A549 (cell line): ENCODE measurements at regions not wholly inside any gene's neighbourhood (a gene's known extent, or its start where the extent isn't known, plus 50 kb on each side); places are given as distances from the start of the nearest gene placed in this dataset.

Source experiments
- ATAC-seq, 2 experiments: fragments of 200-7000 bp in 1 of 2; fragments of >200 bp in 1 of 2; cut with Nextera tagmentation in 1 of 2; cut with Tn5 transposase in 1 of 2; 3 replicates each; pipeline versions ENCODE4 v1.8.0 to v1.9.1; 2018 to 2020; ENCODE audit warnings: mild to moderate bottlenecking in 1 of 2, moderate library complexity in 1 of 2
- CTCF ChIA-PET: fragments of 300-600 bp; sonication (Branson Sonifier 250); formaldehyde crosslinking; extraction: SDS; loops from one replicate; lab custom pipeline; 2021; ENCODE audit warnings: antibody characterized with exemption, inconsistent platforms; lab: Yijun Ruan, JAX
- POLR2A ChIA-PET: fragments of 350-600 bp; formaldehyde crosslinking; extraction: SDS; loops from one replicate; lab custom pipeline; 2021; ENCODE audit warnings: antibody characterized with exemption, inconsistent platforms; lab: Yijun Ruan, JAX
- DNase-seq, 2 experiments: peaks; one replicate each; pipeline versions ENCODE4 v3.0.0 to v3.0.0-alpha.2; 2011 to 2016; ENCODE audit warnings: low read depth in 1 of 2, low spot score in 1 of 2
- FAIRE-seq: peaks from 2 replicates; lab custom pipeline; 2011; peaks lifted over from hg19 to GRCh38; lab: Jason Lieb, UNC
- H3K27ac ChIP-seq, 2 experiments: fragments of >200 bp; sonication (Bioruptor Twin); formaldehyde crosslinking; 3 replicates each; pipeline ENCODE4 v1.5.1; 2016 to 2017
- H3K4me1 ChIP-seq: fragments of >200 bp; sonication (Bioruptor Twin); formaldehyde crosslinking; 3 replicates; pipeline ENCODE4 v1.6.1; 2016
- H3K4me2 ChIP-seq: fragments of >200 bp; sonication (Bioruptor Twin); formaldehyde crosslinking; 3 replicates; pipeline ENCODE4 v1.6.1; 2016
- H3K4me3 ChIP-seq: fragments of >200 bp; sonication (Bioruptor Twin); formaldehyde crosslinking; 3 replicates; pipeline ENCODE4 v1.5.1; 2016
- H3K9me3 ChIP-seq: fragments of >200 bp; sonication (Bioruptor Twin); formaldehyde crosslinking; 3 replicates; pipeline ENCODE4 v1.6.1; 2016
- CBX2 ChIP-seq: fragments of 200-600 bp; sonication (generic); IDR thresholded peaks from 2 replicates; pipeline ENCODE4 v1.6.1; 2016; ENCODE audit warnings: low read depth, mild to moderate bottlenecking, borderline replicate concordance
- CBX8 ChIP-seq: fragments of 200-600 bp; sonication (generic); IDR thresholded peaks from 2 replicates; pipeline ENCODE4 v1.6.1; 2016
- CHD2 ChIP-seq: fragments of 150-350 bp; IDR thresholded peaks from 2 replicates; pipeline ENCODE4 v1.6.1; 2014; ENCODE audit warnings: low read length; ENCODE audit not compliant: partially characterized antibody
- EHMT2 ChIP-seq: fragments of 200-600 bp; sonication (generic); IDR thresholded peaks from 2 replicates; pipeline ENCODE4 v1.6.1; 2016; ENCODE audit warnings: antibody characterized with exemption, low read depth, mild to moderate bottlenecking, moderate library complexity
- EP300 ChIP-seq, 2 experiments: fragments of >200 bp; sonication (Bioruptor Twin); formaldehyde crosslinking; IDR thresholded peaks; 2 replicates in 1 of 2; 3 replicates in 1 of 2; pipeline ENCODE4 v1.6.1; 2016 to 2017
- FOSB ChIP-seq: fragments of 250-450 bp; sonication (Bioruptor Pico); IDR thresholded peaks from 2 replicates; pipeline ENCODE4 v1.5.0; 2020; ENCODE audit warnings: mild to moderate bottlenecking, moderate library complexity
- HDAC2 ChIP-seq: fragments of 200-600 bp; sonication (generic); IDR thresholded peaks from 2 replicates; pipeline ENCODE4 v1.6.1; 2016
- JUN ChIP-seq, 2 experiments: fragments of >200 bp; sonication (Bioruptor Twin); formaldehyde crosslinking; IDR thresholded peaks; 2 replicates in 1 of 2; 3 replicates in 1 of 2; pipeline ENCODE4 v1.6.1; 2016 to 2017
- KDM1A ChIP-seq: fragments of 200-600 bp; sonication (generic); IDR thresholded peaks from 2 replicates; pipeline ENCODE4 v1.6.1; 2016; ENCODE audit warnings: low read depth, mild to moderate bottlenecking
- KDM5A ChIP-seq: fragments of 200-600 bp; sonication (generic); IDR thresholded peaks from 2 replicates; pipeline ENCODE4 v1.6.1; 2016; ENCODE audit warnings: antibody characterized with exemption, mild to moderate bottlenecking
- MAFK ChIP-seq: fragments of 450-650 bp; IDR thresholded peaks from 2 replicates; pipeline ENCODE4 v1.6.1; 2014; ENCODE audit not compliant: partially characterized antibody
- NFE2L2 ChIP-seq: fragments of 150-350 bp; conservative IDR thresholded peaks from 2 replicates; pipeline ENCODE4 v1.6.1; 2014; ENCODE audit warnings: low read length
- NR3C1 ChIP-seq: fragments of >200 bp; sonication (Bioruptor Twin); formaldehyde crosslinking; IDR thresholded peaks from 3 replicates; pipeline ENCODE4 v1.6.1; 2017
- POLR2A ChIP-seq: IDR thresholded peaks from 2 replicates; pipeline ENCODE4 v1.6.1; 2012; ENCODE audit warnings: mild to moderate bottlenecking, low read length
- POLR2AphosphoS2 ChIP-seq: conservative IDR thresholded peaks from 2 replicates; pipeline ENCODE4 v1.6.1; 2012; ENCODE audit warnings: low read length, improper control_type of control experiment, inconsistent platforms
- RNF2 ChIP-seq: fragments of 200-600 bp; sonication (generic); IDR thresholded peaks from 2 replicates; pipeline ENCODE4 v1.6.1; 2016; ENCODE audit warnings: low read depth, mild to moderate bottlenecking, antibody characterized with exemption, moderate library complexity, borderline replicate concordance
- SMC3 ChIP-seq: fragments of >200 bp; sonication (Bioruptor Twin); formaldehyde crosslinking; IDR thresholded peaks from 3 replicates; pipeline ENCODE4 v1.6.1; 2018; ENCODE audit warnings: inconsistent platforms
- SREBF2 ChIP-seq: fragments of 450-650 bp; IDR thresholded peaks from 2 replicates; pipeline ENCODE4 v1.6.1; 2014; ENCODE audit warnings: mild to moderate bottlenecking, moderate library complexity
- TFCP2L1 ChIP-seq: fragments of 250-450 bp; sonication (Bioruptor Pico); IDR thresholded peaks from 2 replicates; pipeline ENCODE4 v1.5.0; 2021; ENCODE audit warnings: mild to moderate bottlenecking
- TP53 ChIP-seq: fragments of 250-450 bp; sonication (Bioruptor Pico); IDR thresholded peaks from 2 replicates; pipeline ENCODE4 v1.5.0; 2021; ENCODE audit warnings: mild to moderate bottlenecking, moderate library complexity
- ZNF302 ChIP-seq: fragments of 250-450 bp; sonication (Bioruptor Pico); IDR thresholded peaks from 2 replicates; pipeline ENCODE4 v1.9.0; 2021; ENCODE audit warnings: inconsistent platforms, mild to moderate bottlenecking, moderate library complexity
- whole genome bisulfite sequencing: methylation state at CpG from one replicate; pipeline ENCODE4 v1.1.6; 2017; ENCODE audit errors: missing lambda C conversion rate; 5-methylcytosine and 5-hydroxymethylcytosine counted together
- TF ChIP-seq, protein P1 (sequence below): IDR thresholded peaks from 2 replicates; pipeline ENCODE4 v1.6.1; 2012
- TF ChIP-seq, protein P2 (sequence below): fragments of 200-600 bp; sonication (generic); IDR thresholded peaks from 2 replicates; pipeline ENCODE4 v1.6.1; 2016; ENCODE audit warnings: antibody characterized with exemption, mild to moderate bottlenecking, moderate library complexity
- TF ChIP-seq, protein P3 (sequence below): IDR thresholded peaks from 2 replicates; pipeline ENCODE4 v1.6.1; 2012
- TF ChIP-seq, protein P4 (sequence below): IDR thresholded peaks from 2 replicates; pipeline ENCODE4 v1.6.1; 2012; ENCODE audit warnings: low read depth, borderline replicate concordance

DNA sequence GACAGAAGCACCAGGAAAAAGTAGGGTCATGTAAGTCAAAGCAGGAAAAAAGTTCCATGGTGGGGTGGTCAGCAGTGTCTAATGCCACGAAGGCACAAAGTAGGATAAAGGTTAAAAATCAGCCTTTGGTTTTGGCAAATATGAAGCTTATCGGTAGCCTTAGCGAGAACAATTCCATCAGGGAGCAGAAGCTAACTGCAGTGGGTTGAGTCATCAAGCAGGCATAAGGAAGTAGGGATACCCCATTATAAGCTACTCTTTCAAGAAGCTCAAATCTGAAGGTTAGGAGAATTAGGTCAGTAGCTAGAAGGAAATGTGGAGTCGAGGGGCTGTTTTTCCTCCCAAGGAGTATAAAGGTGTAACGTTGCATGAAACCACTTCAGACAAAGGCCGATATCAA is 57.5 kb upstream of the USPL1 start:
- Histone ChIP-seq H3K4me2 (no peak overlapping the region), H3K4me1 (no peaks in the 10 kb centered on the region), H3K27ac (no peak overlapping the region)
- no peak for DNase-seq
- CTCF ChIA-PET = interaction anchor here (0.6 to 0.9 kb wide), 2 partner anchors 10 to 480 kb away, joined by 3 to 4 read pairs; no protein-coding TSS in a partner anchor
- FAIRE-seq = no peak
- TF ChIP-seq SMC3 = no peak
- TF ChIP-seq HDAC2 = no peak
- TF ChIP-seq JUN (IDR thresholded peaks at IDR 0.05) = no peak
- TF ChIP-seq, protein P1, sequence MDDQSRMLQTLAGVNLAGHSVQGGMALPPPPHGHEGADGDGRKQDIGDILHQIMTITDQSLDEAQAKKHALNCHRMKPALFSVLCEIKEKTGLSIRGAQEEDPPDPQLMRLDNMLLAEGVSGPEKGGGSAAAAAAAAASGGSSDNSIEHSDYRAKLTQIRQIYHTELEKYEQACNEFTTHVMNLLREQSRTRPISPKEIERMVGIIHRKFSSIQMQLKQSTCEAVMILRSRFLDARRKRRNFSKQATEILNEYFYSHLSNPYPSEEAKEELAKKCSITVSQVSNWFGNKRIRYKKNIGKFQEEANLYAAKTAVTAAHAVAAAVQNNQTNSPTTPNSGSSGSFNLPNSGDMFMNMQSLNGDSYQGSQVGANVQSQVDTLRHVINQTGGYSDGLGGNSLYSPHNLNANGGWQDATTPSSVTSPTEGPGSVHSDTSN = no peak
- TF ChIP-seq CBX8 = no peak
- TF ChIP-seq SREBF2 = no peak
- TF ChIP-seq TFCP2L1 (CRISPR knock-in tag) = no peak
- TF ChIP-seq, protein P2, sequence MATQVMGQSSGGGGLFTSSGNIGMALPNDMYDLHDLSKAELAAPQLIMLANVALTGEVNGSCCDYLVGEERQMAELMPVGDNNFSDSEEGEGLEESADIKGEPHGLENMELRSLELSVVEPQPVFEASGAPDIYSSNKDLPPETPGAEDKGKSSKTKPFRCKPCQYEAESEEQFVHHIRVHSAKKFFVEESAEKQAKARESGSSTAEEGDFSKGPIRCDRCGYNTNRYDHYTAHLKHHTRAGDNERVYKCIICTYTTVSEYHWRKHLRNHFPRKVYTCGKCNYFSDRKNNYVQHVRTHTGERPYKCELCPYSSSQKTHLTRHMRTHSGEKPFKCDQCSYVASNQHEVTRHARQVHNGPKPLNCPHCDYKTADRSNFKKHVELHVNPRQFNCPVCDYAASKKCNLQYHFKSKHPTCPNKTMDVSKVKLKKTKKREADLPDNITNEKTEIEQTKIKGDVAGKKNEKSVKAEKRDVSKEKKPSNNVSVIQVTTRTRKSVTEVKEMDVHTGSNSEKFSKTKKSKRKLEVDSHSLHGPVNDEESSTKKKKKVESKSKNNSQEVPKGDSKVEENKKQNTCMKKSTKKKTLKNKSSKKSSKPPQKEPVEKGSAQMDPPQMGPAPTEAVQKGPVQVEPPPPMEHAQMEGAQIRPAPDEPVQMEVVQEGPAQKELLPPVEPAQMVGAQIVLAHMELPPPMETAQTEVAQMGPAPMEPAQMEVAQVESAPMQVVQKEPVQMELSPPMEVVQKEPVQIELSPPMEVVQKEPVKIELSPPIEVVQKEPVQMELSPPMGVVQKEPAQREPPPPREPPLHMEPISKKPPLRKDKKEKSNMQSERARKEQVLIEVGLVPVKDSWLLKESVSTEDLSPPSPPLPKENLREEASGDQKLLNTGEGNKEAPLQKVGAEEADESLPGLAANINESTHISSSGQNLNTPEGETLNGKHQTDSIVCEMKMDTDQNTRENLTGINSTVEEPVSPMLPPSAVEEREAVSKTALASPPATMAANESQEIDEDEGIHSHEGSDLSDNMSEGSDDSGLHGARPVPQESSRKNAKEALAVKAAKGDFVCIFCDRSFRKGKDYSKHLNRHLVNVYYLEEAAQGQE = no peak
- no peak for TF ChIP-seq CBX2
- TF ChIP-seq ZNF302 = no peak
- TF ChIP-seq NFE2L2 = no peak
- TF ChIP-seq POLR2AphosphoS2 = no peak
- TF ChIP-seq, all 56 proteins: peak for 0
- Histone ChIP-seq H3K4me3 (no peak overlapping the region), H3K9me3 (no peaks in the 10 kb centered on the region)
- no peak for ATAC-seq
- 55% methylated on average over 6 of the region's 6 CpGs for WGBS
- POLR2A ChIA-PET = interaction anchor here (1.2 kb wide), 1 partner anchor 57 kb away, joined by 3 read pairs; no protein-coding TSS in a partner anchor

DNA sequence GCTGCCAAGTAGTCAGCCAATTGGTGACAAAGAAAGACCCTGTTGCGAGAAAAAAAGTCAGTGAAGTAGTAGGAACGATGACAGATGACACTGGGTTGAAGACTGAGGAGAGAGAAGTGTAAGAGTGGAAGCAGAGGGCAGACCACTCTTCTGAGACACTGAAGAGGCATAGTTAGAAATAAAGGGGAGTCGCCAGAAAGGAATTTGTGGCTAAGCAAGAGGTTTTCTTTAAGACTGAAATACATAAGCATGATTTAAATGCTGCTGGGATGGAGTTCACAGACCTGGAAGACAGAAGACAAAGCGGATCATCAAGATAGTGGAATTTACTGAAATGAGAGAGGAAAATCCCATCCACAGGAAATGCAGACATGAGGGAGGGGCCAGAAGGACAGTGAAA is 56.2 kb upstream of the USPL1 start:
- CTCF ChIA-PET = interaction anchor here (0.7 to 0.9 kb wide), 2 partner anchors 213 to 242 kb away, joined by 3 read pairs; no protein-coding TSS in a partner anchor

DNA sequence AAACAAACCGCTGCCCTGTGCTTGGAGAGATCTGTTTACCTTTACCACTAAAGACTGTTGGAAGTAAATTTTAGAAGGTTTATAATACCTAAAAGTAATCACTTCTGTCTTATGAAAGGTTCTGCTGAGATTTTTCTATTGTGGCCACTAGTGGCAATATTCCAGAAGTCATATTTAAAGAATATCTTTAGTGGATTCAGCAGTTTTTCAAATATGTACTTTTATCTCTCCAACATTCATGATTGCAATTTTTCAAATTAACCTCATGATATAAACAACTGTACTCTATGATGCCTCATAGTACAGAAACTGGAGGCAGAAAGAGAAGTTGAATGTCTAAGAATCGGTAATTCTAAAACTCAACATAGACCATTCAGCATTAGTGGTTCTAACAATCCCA is 53.2 kb upstream of the USPL1 start:
- no peak overlapping the region for H3K4me2 ChIP-seq
- H3K4me1 ChIP-seq = peaks cover 1% of the 10 kb centered on the region; the same call in 2 of the 3 replicates
- ChIA-PET CTCF (interaction anchor here (1.1 kb wide), 1 partner anchor 17 kb away, joined by 3 read pairs; no protein-coding TSS in a partner anchor), POLR2A (interaction anchor here (0.6 kb wide), 1 partner anchor 74 kb away, joined by 8 read pairs; no protein-coding TSS in a partner anchor)
- no peaks in the 10 kb centered on the region for H3K9me3 ChIP-seq
- peak; percentile 6 for TF ChIP-seq MAFK
- TF ChIP-seq KDM1A = no peak
- TF ChIP-seq FOSB (CRISPR knock-in tag) = no peak
- no peak for TF ChIP-seq JUN (IDR thresholded peaks at IDR 0.05)
- WGBS = 93% methylated on average over 2 of the region's 2 CpGs
- DNase-seq (no peak), ATAC-seq (no peak), FAIRE-seq (no peak)
- no peak overlapping the region for H3K27ac ChIP-seq
- no peak overlapping the region for H3K4me3 ChIP-seq

More for the DNA sequence above, 56.2 kb upstream of the USPL1 start:
- 48% methylated on average over 4 of the region's 4 CpGs for WGBS
- no peak for FAIRE-seq
- Histone ChIP-seq H3K9me3 (no peaks in the 10 kb centered on the region), H3K4me3 (no peak overlapping the region), H3K4me1 (no peaks in the 10 kb centered on the region), H3K27ac (no peak overlapping the region), H3K4me2 (no peak overlapping the region)
- ATAC-seq = no peak
- POLR2A ChIA-PET = no interaction called here
- DNase-seq = no peak
- no peak for TF ChIP-seq KDM5A
- TF ChIP-seq CHD2 = no peak
- no peak for TF ChIP-seq RNF2
- TF ChIP-seq JUN (IDR thresholded peaks at IDR 0.05) = no peak
- TF ChIP-seq, protein P3, sequence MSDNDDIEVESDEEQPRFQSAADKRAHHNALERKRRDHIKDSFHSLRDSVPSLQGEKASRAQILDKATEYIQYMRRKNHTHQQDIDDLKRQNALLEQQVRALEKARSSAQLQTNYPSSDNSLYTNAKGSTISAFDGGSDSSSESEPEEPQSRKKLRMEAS = no peak
- no peak for TF ChIP-seq EHMT2
- no peak for TF ChIP-seq SREBF2
- TF ChIP-seq TFCP2L1 (CRISPR knock-in tag) = no peak
- TF ChIP-seq CBX8 = no peak
- no peak for TF ChIP-seq POLR2A
- no peak for TF ChIP-seq NR3C1
- TF ChIP-seq, protein P4, sequence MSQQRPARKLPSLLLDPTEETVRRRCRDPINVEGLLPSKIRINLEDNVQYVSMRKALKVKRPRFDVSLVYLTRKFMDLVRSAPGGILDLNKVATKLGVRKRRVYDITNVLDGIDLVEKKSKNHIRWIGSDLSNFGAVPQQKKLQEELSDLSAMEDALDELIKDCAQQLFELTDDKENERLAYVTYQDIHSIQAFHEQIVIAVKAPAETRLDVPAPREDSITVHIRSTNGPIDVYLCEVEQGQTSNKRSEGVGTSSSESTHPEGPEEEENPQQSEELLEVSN = no peak
- no peak for TF ChIP-seq EP300 (IDR thresholded peaks at IDR 0.05)
- no peak for TF ChIP-seq TP53
